HG03521 (cell line): ENCODE measurements at regions not wholly inside any gene's neighbourhood (a gene's known extent, or its start where the extent isn't known, plus 50 kb on each side); places are given as distances from the start of the nearest gene placed in this dataset.
"Not testable (repeated sequence)": the region's sequence is repeated elsewhere in the genome, so short reads cannot be mapped to it uniquely, and the experiment has no call there.

ENCODE experiments used
- ATAC-seq: cut with Tn5 transposase; IDR thresholded peaks from one replicate; pipeline ENCODE4 v1.9.1; 2021; ENCODE audit warnings: mild to moderate bottlenecking, moderate library complexity; ENCODE audit not compliant: unreplicated experiment

DNA sequence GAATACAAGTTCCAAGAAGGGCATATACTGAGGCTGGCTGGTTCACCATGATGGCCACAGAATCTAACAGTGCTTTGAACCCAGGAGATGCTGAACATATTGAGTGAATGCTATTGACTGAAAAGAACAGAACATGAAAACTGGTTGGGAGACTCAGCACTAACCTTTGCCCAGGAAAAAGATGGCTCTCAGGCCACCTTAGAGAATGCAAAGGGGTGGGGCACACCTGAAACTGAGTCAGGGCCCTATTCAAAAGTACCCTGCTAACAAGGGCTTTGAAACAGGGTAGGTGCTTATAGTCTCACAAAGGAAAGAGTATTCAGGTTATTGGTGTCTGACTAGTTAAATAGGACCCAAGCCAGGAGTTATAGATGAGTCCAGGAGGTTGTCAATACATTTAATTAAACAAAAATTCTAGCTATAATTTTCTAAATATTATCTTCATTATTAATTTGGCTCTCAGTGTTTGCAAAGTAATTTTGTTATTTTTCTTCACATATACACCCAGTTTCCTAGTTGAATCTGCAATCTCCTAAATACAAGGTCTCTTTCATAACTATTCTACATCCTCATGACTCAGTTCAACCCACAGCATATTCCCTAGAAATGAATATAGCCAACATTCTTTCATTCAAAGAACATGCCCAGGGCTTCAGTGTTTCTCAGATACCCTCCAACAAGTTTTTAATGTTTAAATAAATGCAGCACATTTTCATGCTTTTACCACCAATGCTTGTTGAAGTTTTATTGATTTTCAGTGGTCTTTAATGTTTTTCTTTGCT lies 144.2 kb upstream of the RAPGEF2 start:
- ATAC-seq, result no peak

DNA sequence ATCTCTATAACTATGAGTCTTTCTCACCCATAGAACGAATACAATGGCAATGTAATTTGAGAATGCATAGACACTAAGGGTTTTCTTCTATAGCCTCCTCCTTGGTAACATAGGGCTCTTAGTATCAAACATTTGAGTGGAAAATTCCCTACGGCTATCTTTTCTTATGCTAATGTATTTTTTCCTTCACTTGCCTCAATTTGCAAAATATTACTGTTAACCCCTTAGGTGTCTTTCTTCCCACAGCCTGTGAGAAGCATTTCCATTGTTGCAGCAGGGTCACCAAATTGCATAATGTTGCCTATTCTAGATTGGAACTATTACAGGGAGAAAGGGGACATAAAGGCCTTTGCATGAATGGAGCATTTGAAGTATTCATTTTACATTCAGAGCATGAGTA lies 140.5 kb upstream of the RAPGEF2 start:
- no peak for ATAC-seq

DNA sequence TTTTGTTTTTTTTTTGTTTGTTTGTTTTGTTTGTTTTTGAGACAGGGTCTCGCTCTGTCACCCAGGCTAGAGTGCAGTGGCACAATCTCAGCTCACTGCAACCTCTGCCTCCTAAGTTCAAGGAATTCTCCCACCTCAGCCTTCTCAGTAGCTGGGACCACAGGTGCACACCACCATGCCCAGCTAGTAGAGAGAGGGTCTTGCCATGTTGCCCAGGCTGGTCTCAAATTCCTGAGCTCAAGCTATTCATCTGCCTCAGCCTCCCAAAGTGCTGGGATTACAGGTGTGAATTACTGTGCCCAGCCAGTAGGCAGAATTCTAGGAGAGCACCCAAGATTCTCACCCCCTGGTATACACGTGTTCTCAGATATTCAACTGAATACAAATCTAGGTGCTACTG lies 139.6 kb upstream of the RAPGEF2 start:
- ATAC-seq, result not testable (repeated sequence)

DNA sequence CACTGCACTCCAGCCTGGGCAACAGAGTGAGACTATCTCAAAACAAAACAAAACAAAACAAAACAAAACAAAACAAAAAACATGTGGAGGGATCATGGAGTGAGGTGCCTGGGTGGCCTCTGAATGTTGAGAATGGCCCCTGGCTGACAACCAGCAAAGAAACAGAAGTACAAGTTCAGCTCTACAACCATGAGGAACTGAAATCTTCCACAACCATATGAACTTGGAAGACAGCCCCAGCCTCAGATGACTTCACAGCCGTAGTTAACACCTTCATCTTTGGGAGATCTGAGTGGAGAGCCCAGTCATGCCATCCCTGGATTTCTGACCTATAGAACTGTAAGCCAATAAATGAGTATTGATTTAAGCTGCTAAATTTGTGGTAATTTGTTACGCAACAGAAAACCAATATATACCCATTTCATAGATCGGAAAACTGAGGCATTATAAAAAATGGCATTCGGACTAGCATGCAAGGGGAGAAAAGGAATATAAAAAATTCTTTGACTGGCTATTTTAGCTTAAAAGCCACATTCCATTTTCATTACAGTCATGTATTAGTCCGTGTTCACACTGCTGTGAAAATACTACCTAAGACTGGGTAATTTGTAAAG lies 138.7 kb upstream of the RAPGEF2 start:
- no peak for ATAC-seq

DNA sequence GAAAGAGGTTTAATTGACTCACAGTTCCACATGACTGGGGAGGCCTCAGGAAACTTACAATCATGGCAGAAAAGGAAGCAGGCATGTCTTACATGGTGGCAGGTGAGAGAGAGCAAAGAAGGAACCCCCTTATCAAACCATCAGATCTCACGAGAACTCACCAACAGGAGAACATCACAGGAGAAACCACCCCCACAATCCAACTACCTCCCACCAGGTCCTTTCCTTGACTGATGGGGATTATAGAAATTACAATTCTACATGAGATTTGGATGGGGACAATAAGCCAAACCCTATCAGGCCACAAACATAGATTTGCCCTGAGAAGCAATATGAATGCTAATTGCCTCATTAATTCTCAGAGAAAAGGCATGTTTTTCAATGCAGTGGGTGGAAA lies 138.2 kb upstream of the RAPGEF2 start:
- no peak for ATAC-seq

DNA sequence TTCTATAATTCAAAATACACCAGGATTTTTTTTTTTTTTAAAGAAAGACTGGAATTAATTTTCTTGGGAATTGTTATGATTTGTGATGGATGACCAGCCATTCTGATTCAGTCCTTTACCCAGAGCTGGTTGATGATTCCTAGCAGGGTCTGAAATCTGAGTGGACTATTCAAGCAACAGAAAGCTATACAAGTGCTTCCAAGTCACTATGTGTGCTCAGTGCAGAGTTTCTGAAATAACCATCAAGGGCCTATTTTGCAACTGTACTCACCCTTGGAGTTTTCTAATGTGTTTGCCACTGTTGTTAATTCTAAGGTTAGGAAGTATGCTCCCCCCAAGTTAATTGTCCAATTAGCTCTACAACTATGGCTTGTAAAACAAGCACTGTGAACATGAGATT lies 137.7 kb upstream of the RAPGEF2 start:
- no peak for ATAC-seq

DNA sequence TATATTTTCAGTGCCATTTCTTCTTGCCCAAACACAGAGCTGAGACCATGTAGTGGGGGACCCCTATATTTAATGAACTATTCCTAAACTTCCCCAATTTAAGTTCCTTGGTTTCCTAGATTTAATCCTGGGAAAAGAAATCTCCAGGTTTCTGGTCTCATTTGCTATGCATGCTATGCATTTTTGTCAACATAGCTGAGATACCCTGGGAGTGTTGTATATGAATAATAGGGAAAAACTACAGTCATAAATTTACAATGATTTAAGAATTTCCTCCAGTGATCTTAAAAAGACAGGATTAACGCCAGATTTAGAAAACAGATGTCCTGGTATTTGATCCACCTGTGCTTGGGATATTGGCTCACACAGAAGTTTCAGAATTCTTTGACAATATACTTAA lies 136.8 kb upstream of the RAPGEF2 start:
- no peak for ATAC-seq

DNA sequence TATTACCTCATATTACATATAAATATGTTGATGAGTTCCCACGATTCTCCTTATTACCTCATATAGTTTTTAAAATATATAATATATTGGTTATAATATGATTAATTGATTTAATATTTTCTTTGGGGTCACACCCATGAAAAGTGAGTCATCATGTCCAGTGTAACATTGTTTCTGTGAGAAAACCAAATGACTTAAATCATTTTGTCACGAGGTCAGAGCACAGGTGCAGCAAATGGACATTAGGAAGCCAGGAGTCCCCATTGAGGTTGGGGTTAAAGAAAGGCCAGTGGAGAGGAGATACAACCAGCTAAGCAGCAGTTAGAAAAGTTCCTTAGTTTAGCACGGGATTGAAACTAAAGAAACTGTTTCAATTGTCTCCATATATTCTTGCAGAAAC lies 133.9 kb upstream of the RAPGEF2 start:
- no peak for ATAC-seq

DNA sequence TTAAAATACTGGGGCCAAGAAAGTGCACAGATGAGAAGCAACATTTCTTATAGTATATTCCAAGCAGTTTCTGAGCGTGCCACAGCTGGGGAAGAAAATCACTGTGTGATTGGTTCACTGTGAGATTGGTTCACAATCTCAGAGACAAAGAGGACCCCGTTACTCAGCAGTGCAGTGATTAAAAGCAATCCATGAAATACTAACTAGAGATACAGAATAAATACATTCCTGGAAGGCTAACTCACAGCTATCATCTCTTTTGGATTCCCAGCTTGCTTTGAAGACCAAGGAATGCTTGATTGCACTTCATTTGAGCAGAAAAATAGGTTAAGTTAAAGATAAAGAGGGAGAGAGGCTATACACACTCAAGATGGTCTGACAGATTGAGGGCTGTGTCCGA lies 132.1 kb upstream of the RAPGEF2 start:
- ATAC-seq, result no peak

DNA sequence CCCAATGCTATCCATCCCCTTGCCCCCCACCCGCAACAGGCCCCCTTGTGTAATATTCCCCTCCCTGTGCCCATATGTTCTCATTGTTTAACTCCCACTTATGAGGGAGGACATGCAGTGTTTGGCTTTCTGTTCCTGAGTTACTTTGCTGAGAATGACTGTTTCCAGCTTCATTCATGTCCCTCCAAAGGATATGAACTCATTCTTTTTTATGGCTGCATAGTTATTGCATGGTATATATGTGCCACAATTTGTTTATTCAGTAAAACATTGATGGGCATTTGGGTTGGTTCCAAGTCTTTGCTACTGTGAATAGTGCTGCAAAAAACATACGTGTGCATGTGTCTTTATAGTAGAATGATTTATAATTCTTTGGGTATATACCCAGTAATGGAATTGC lies 128.4 kb upstream of the RAPGEF2 start:
- not testable (repeated sequence) for ATAC-seq

DNA sequence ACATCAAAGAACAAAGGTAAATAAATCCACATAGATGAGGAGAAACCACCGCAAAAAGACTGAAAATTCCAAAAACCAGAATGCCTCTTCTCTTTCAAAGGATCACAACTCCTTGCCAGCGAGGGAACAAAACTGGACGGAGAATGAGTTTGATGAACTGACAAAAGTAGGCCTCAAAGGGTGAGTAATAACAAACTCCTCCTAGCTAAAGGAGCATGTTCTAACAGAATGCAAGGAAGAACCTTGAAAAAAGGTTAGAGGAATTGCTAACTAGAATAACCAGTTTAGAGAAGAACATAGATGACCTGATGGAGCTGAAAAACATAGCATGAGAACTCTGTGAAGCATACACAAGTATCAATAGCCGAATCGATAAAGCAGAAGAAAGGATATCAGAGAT lies 122.2 kb upstream of the RAPGEF2 start:
- ATAC-seq, result not testable (repeated sequence)

DNA sequence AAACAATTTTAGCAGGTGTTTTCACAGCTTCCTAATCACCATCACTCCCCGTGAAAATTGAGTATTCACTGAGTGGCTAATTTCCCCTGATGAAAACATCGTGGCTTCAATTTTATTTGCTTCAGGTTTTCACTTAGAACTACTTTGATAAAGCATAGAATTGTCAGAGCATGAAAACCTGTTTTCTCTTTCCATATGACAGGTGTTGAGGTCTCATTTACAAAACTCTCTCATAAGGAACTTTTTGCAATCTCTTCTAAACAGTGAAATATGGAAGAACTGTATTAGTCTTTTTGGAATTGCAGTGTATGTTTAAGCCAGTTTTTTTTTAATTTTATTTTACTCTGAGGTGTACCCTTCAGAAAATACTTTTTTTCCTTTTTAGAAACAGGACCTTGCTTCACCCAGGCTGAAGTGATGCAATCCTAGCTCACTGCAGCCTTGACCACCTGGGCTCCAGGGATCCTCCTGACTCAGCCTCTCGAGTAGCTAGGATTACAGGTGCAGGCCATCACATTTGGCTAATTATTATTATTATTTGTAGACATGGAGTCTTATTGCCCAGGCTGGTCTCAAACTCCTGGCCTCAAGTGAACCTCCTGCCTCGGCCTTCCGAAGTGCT lies 111.2 kb upstream of the RAPGEF2 start:
- ATAC-seq, result no peak

DNA sequence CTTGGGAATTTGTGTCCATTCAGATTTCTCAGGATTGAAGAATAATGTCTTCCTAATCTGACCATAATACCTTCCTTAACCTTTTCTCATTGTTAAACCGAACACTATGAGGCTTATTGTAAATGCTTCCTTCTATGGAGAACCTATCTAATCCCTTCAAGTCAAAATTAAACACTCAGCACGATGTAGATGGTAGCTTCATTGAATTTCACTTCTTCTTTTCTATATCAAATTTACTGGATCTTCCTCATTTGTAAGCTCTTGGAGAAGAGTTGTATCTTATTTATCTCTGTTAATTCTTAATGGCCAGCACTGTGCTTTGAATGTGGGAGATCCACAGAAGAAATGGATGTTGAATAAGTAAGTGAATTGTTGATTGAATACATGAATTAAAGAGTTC lies 109.0 kb upstream of the RAPGEF2 start:
- no peak for ATAC-seq

DNA sequence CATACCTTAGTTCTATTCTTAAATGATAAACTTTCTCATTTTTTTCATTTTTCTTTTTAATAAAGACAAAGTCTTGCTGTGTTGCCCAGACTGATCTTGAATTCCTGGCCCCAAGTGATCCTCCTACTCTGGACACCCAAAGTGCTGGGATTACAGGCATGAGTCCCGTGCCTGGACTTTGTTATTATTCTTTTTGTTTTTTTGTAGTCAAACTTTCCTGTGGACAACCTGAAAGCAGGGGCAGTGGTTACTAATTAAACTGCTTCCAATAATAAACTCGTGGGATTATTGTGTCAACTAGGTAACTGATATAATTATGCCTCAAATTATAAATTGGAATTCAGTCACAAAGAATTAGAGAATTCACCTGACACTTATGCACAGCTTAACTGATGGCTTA lies 107.8 kb upstream of the RAPGEF2 start:
- ATAC-seq, result no peak

DNA sequence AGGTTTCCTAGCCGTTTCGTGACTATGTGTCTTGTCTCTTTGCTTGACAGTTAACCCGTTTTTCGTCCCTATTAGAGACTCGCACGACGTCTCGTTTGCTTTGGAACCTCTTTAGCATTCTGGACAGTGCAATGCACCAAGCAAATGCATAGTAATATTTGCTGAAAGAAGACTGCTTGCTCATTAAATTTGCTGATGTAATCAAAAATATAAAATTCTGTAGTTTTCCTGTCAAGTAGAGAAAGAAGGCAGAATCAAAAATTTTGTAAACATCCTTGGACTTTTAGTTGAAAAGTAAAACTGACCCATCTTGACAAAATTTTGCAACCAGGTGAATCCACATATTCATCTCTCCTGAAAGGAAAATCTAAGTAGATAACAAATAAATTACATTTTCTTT lies 106.9 kb upstream of the RAPGEF2 start:
- ATAC-seq, result no peak

DNA sequence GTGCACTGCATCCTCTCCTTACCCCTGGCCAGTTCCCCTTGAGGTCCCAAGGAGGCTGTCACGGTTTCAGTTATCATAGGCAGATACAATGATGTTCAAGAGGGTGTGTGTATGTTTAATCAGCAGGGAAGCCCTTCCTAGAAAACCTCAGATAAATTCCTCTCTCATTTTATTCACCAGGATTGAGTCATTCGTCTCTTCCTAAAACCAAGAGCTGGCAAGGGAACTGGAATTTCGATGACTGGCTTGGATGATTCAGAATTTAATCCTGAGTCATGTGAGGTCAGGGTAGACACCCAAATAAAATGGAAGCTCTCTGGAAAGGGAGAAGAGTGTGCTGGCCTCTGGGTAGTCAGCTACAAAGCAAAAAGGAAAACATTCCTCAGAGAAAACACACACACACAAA lies 106.2 kb upstream of the RAPGEF2 start:
- ATAC-seq, result no peak

DNA sequence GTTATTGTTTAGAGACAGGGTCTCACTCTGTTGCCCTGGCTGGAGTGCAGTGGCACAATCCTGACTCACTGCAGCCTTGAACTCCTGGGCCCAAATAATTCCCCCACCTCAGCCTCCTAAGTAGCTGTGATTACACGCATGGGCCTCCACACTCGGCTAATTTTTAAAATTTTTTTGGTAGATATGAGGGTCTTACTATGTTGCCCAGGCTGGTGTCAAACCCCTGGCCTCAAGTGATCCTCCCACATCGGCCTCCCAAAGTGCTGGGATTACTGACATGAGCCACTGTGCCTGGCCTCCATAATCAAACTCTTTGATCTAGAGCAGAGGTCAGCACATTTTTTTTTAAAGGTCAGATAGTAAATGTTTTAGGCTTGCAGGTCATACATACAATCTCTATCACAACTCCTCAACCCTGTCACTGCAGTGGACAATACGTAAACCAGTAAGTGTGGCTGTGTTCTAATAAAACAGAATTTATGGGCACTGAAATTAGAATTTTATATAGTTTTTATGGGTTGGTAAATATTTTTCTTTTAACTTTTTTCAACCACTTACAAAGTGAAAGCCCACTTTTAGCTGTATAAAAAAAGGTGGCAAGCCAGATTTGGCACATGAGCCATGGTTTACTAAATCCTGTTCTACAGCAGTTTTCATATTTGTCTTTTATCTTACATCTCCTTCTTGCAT lies 105.1 kb upstream of the RAPGEF2 start:
- no peak for ATAC-seq

DNA sequence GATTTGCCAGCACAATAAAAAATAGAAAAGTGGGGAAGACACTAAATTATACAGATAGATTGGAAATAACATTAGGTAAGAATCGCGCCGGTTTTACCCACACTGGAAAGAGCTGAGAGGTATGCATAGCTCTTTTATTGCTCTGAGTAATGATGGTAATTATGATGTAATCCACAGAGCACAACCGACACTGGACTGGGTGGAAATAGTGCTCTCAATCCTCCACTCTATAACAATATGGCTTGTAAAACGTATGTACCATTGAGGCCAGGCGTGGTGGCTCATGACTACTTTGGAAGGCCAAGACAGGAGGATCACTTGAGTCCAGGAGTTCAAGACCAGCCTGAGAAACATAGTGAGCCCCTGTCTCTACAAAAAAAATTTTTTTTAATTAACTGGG lies 104.3 kb upstream of the RAPGEF2 start:
- ATAC-seq, result no peak

DNA sequence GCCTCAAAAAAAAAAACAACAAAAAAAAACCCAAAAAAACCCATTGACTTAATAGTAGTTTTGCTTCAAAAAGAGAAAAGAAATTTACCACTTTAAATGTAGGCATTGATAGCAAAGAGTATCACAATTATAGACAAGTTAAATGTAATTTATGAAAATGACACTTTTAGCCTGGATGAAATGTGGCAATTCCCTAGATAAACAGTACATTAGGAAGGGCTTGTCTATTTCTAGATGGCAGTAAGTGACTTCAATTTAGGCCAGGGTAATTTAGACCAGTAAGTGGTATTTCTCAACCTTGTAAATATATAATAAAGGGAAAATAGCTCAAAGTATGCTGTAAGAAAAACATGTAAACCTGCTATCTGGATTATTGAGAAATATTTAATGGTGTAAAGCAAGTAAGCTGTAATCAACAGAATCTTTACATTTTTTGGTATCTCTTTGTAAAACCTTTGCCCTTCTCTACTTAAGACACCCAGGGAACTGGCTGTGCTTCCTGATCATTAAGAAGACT lies 103.7 kb upstream of the RAPGEF2 start:
- ATAC-seq, result no peak

DNA sequence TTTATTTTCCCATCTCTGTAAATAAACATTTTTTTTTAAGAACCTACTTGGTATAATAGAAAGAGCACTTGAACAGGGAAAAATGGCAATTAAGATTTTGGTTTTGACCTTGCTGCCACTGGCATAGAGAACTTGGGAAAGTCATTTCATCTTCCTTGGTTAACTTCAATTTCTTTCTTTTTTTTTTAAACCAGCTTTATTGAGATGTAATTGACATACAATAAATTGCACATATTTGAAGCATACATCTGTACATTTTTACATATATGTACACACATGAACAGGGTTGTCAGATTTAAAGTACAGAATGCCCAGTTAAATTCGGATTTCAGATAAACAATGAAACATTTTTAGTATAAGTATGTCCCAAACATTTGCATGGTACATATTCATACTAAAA lies 103.0 kb upstream of the RAPGEF2 start:
- no peak for ATAC-seq

DNA sequence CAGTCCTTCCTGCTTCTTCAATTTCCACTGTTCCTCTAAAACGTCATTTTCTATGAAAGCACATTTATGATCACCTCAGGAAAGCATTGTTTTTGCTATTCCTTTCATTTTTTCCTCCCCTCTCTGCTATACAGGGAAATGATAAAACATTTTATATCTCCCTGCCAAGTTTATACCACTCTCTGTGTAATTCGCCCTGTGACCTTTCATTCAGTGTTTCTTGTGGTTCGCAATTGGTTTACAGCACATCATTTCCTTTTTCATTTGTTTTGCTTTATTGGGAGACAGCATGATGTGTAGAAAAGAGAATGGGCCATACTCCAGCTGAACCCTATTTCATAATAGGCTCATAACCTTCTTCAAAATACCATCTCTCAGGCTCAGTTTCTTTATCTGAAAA lies 99.9 kb upstream of the RAPGEF2 start:
- no peak for ATAC-seq
